Liver (tissue), 1 donor: ENCODE measurements at regions not wholly inside any gene's neighbourhood (a gene's known extent, or its start where the extent isn't known, plus 50 kb on each side); places are given as distances from the start of the nearest gene placed in this dataset.

Experiments
- ATF3 ChIP-seq: IDR thresholded peaks from 2 replicates; pipeline ENCODE4 v1.6.1; 2016; ENCODE audit warnings: antibody characterized with exemption
- TAF1 ChIP-seq: conservative IDR thresholded peaks from 2 replicates; pipeline ENCODE4 v1.6.1; 2016; ENCODE audit warnings: antibody characterized with exemption, mild to moderate bottlenecking
- donor health status: healthy.

GRCh38 chr13:78401873-78402707, 201.3 kb downstream of the POU4F1 start:
- no peak for TF ChIP-seq ATF3
- TF ChIP-seq TAF1 = no peak
